GM23248 (cell line): ENCODE measurements at regions not wholly inside any gene's neighbourhood (a gene's known extent, or its start where the extent isn't known, plus 50 kb on each side); places are given as distances from the start of the nearest gene placed in this dataset.

Experiments used
- EZH2 ChIP-seq: fragments of 200-600 bp; sonication (generic); IDR thresholded peaks from 2 replicates; pipeline ENCODE4 v1.6.1; 2018; ENCODE audit warnings: antibody characterized with exemption, mild to moderate bottlenecking; ENCODE audit not compliant: insufficient read depth, poor library complexity, severe bottlenecking
- EZH2phosphoT487 ChIP-seq: fragments of 200-600 bp; sonication (generic); IDR thresholded peaks from 2 replicates; pipeline ENCODE4 v1.6.1; 2018; ENCODE audit warnings: antibody characterized with exemption, moderate library complexity, mild to moderate bottlenecking, low read depth; ENCODE audit not compliant: insufficient read depth

DNA sequence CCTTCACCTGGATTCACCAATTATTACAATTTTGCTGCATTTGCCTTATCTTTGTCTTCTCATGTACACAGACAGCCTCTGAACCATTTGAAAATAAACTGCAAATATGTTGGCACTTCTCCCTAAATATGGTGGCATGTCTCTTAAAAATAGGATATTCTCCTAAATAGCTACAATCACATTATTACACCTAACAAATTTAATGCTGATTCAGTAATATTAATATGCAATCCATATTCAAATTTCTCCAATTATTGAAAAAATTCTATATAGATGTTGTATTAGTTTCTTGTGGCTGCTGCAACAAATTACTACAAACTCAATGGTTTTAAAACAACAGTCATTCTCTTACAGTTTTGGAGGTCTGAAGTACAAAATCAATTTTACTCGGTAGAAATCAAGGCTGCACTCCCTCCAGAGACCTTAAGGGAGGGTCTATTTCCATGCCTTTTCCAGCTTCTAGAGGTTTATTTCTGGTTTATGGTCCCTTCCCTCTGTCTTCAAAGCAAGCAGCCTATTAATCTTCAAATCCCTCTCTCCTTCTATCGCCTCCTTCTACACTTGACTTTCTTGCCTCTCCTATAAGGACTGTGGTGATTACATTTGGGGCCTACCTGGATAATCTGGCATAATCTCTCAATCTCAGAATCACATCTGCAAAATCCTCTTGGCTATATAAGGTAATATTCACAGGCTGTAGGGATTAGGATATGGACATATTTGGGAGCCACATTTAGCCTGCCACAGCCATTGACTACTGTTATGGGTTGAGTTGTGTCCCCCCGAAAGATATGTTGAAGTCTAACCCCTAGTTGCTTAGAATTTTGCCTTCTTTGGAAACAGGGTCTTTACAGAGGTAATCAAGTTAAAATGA is 52.5 kb upstream of the BOLA1 start:
- TF ChIP-seq EZH2 = no peak
- no peak for TF ChIP-seq EZH2phosphoT487
